ENCODE measurements at regions not wholly inside any gene's neighbourhood (a gene's known extent, or its start where the extent isn't known, plus 50 kb on each side); places are given as distances from the start of the nearest gene placed in this dataset.

DNA sequence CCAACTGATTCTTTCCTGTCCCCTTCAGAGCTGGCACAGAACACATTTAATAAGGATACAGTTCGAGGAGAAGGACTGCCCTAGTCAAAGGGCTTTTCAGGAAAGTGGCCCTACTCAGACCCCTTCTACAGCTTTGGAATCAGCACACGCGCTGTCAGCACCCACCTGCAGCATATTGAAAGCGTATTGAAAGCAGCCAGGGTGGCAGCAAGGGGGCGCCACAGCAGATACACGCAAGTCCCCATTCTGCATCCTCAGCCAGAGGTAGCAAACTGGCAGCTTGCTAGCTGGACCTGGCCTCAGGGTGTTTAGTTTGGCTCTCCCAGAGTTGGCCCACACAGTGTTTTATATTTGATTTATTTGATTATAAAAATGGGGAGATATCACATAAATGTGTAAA lies 101.0 kb upstream of the NT5C1B start:
- H3K9me3 ChIP-seq (ENCODE audit: control insufficient read depth in 5 of 5, low read length in 5 of 5) = no peaks in the 10 kb centered on the region
- H3K27ac ChIP-seq (ENCODE audit: low read depth, low read length) = no peak overlapping the region
- no peaks in the 10 kb centered on the region for H3K36me3 ChIP-seq (ENCODE audit: control insufficient read depth in 5 of 5, insufficient read depth in 5 of 5, low read length in 5 of 5)
- H3K4me1 ChIP-seq (ENCODE audit: control insufficient read depth in 5 of 5, insufficient read depth in 5 of 5, low read length in 5 of 5) = no peaks in the 10 kb centered on the region
- H3K4me3 ChIP-seq (ENCODE audit: low read depth in 1 of 5, low read length in 5 of 5) = no peak overlapping the region
- H3K27me3 ChIP-seq (ENCODE audit: control insufficient read depth in 5 of 5, insufficient read depth in 4 of 5, low read length in 5 of 5) = no peaks in the 10 kb centered on the region
- H3K9ac ChIP-seq (ENCODE audit: low read length in 5 of 5) = no peak overlapping the region

DNA sequence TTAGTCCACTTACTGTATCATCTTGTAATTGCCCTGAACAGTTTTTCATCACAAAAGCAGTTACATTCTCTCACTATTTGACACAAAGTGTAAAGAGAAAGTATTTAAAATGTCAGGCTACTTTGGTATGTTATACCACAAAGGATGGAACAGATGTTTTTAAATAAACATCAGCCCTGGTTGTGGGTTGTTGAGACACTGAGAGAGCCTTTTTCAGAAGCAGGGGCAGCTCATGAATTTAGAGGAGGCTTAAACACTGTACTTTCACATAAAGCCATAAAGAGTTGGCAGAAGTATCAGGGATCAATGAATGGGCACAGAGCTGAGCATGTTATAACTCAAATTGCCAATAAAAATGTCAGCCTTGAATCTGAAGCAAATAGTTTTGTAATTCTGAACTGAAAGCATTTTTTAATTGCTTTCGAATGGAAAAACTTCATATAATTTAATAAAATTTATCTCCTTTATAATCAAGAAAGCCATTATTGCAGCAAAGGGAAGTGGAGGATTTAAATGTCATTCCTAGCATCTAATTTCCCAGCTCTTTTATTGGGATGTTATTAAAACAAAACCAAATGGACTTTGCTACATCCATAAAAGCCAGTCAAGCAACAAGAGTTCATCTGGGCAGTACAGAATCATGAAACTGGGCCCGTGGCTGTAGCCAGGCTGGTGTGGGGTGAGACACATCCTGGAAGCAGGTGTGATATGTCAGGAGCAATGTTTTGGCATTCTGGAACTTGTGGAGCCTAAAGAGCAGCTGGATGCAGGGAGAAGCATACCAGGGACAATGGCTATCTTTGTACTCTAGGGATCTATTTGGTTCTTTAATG lies 95.1 kb upstream of the NT5C1B start:
- no peaks in the 10 kb centered on the region for H3K4me1 ChIP-seq (ENCODE audit: control insufficient read depth in 5 of 5, insufficient read depth in 5 of 5, low read length in 5 of 5)
- no peaks in the 10 kb centered on the region for H3K36me3 ChIP-seq (ENCODE audit: control insufficient read depth in 5 of 5, insufficient read depth in 5 of 5, low read length in 5 of 5)
- H3K9ac ChIP-seq (ENCODE audit: low read length in 5 of 5) = no peak overlapping the region
- H3K27me3 ChIP-seq (ENCODE audit: control insufficient read depth in 5 of 5, insufficient read depth in 4 of 5, low read length in 5 of 5) = no peaks in the 10 kb centered on the region
- no peak overlapping the region for H3K4me3 ChIP-seq (ENCODE audit: low read depth in 1 of 5, low read length in 5 of 5)
- H3K9me3 ChIP-seq (ENCODE audit: control insufficient read depth in 5 of 5, low read length in 5 of 5) = no peaks in the 10 kb centered on the region
- no peak overlapping the region for H3K27ac ChIP-seq (ENCODE audit: low read depth, low read length)

DNA sequence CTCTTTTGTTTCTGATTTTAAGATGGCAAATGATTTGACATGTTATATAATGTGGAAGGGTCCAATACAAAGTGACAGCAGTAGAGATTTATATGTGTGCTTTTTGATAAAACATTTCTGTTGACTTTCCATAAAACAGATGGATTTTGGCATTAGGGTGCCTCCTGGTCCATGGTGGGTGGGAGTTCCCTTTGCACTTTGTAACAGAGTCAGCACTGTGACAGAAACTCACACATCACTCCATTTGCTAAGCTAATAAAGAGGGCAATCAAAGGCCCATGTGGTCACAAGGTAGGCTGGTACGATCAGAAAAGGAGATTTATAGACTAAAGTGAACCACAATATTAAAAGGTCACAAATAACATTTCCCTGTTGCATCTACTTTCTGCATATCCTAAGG lies 93.3 kb upstream of the NT5C1B start:
- Histone ChIP-seq H3K4me3 (ENCODE audit: low read depth in 1 of 5, low read length in 5 of 5) (no peak overlapping the region), H3K9me3 (ENCODE audit: control insufficient read depth in 5 of 5, low read length in 5 of 5) (no peaks in the 10 kb centered on the region), H3K4me1 (ENCODE audit: control insufficient read depth in 5 of 5, insufficient read depth in 5 of 5, low read length in 5 of 5) (no peaks in the 10 kb centered on the region), H3K27ac (ENCODE audit: low read depth, low read length) (no peak overlapping the region), H3K36me3 (ENCODE audit: control insufficient read depth in 5 of 5, insufficient read depth in 5 of 5, low read length in 5 of 5) (no peaks in the 10 kb centered on the region), H3K9ac (ENCODE audit: low read length in 5 of 5) (no peak overlapping the region), H3K27me3 (ENCODE audit: control insufficient read depth in 5 of 5, insufficient read depth in 4 of 5, low read length in 5 of 5) (no peaks in the 10 kb centered on the region)

DNA sequence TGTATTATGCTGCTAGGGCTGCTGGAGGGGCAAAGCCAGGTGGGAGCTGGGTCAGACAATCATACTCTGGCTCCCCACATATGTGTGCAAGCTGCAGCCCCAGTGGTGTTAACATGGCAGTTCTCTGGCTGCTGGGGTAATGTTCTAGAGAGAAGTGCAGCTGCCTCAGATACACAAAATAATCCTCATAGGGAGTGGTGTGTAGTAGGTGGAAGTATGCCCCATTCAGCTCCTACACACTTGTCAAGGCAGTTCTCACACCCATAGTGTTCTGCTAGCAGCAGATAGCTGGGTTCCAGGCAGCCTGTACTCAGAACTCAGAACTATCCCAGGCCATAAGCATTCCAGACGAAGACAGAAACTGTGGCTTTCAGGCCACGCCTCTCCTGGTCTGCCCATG lies 87.9 kb upstream of the NT5C1B start:
- H3K27ac ChIP-seq (ENCODE audit: low read depth, low read length) = no peak overlapping the region
- no peaks in the 10 kb centered on the region for H3K4me1 ChIP-seq (ENCODE audit: control insufficient read depth in 5 of 5, insufficient read depth in 5 of 5, low read length in 5 of 5)
- no peaks in the 10 kb centered on the region for H3K27me3 ChIP-seq (ENCODE audit: control insufficient read depth in 5 of 5, insufficient read depth in 4 of 5, low read length in 5 of 5)
- H3K36me3 ChIP-seq (ENCODE audit: control insufficient read depth in 5 of 5, insufficient read depth in 5 of 5, low read length in 5 of 5) = no peaks in the 10 kb centered on the region
- H3K9ac ChIP-seq (ENCODE audit: low read length in 5 of 5) = no peak overlapping the region
- no peak overlapping the region for H3K4me3 ChIP-seq (ENCODE audit: low read depth in 1 of 5, low read length in 5 of 5)
- peaks cover 2 to 9% (median 7%) of the 10 kb centered on the region in 5 donors for H3K9me3 ChIP-seq (ENCODE audit: control insufficient read depth in 5 of 5, low read length in 5 of 5)

DNA sequence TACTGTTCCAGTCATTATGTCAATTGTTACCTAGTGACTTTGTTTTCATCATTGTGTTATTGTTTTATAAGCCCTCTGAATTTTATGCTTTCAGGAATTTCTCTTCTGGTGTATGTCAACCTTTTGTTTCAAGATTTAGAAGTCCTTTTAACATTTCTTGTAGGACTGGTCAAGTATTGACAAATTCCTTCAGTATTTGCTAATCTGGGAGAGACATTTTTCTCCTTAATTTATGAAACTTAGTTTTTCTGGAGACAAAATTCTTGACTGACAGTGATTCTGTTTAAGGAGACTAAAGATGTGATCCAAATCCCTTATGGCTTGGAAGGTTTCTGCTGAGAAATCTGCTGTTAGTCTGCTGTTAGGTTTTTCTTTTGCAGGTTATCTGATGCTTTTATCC lies 84.9 kb upstream of the NT5C1B start:
- H3K36me3 ChIP-seq (ENCODE audit: control insufficient read depth in 5 of 5, insufficient read depth in 5 of 5, low read length in 5 of 5) = no peaks in the 10 kb centered on the region
- H3K9me3 ChIP-seq (ENCODE audit: control insufficient read depth in 5 of 5, low read length in 5 of 5) = peaks cover 2 to 9% (median 7%) of the 10 kb centered on the region in 5 donors
- no peaks in the 10 kb centered on the region for H3K4me1 ChIP-seq (ENCODE audit: control insufficient read depth in 5 of 5, insufficient read depth in 5 of 5, low read length in 5 of 5)
- H3K27ac ChIP-seq (ENCODE audit: low read depth, low read length) = no peak overlapping the region
- H3K9ac ChIP-seq (ENCODE audit: low read length in 5 of 5) = no peak overlapping the region
- H3K27me3 ChIP-seq (ENCODE audit: control insufficient read depth in 5 of 5, insufficient read depth in 4 of 5, low read length in 5 of 5) = no peaks in the 10 kb centered on the region
- no peak overlapping the region for H3K4me3 ChIP-seq (ENCODE audit: low read depth in 1 of 5, low read length in 5 of 5)

DNA sequence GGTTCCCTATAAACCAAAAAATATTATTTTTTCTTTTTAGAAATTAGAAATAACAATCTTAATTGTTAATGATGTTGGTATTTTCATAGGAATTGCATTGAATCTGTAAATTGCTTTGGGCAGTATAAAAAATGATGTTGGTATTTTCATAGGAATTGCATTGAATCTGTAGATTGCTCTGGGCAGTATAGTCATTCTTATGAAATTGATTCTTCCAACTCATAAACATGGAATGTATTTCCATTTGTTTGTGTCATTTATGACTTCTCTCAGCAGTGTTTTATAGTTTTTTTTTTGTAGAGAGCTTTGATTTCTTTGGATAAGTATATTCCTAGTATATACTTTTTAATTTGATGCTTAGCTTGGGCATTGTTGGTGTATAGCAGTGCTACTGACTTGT lies 82.0 kb upstream of the NT5C1B start:
- peaks cover 2 to 9% (median 7%) of the 10 kb centered on the region in 5 donors for H3K9me3 ChIP-seq (ENCODE audit: control insufficient read depth in 5 of 5, low read length in 5 of 5)
- no peaks in the 10 kb centered on the region for H3K27me3 ChIP-seq (ENCODE audit: control insufficient read depth in 5 of 5, insufficient read depth in 4 of 5, low read length in 5 of 5)
- no peak overlapping the region for H3K9ac ChIP-seq (ENCODE audit: low read length in 5 of 5)
- no peaks in the 10 kb centered on the region for H3K36me3 ChIP-seq (ENCODE audit: control insufficient read depth in 5 of 5, insufficient read depth in 5 of 5, low read length in 5 of 5)
- no peak overlapping the region for H3K27ac ChIP-seq (ENCODE audit: low read depth, low read length)
- H3K4me3 ChIP-seq (ENCODE audit: low read depth in 1 of 5, low read length in 5 of 5) = no peak overlapping the region
- no peaks in the 10 kb centered on the region for H3K4me1 ChIP-seq (ENCODE audit: control insufficient read depth in 5 of 5, insufficient read depth in 5 of 5, low read length in 5 of 5)

DNA sequence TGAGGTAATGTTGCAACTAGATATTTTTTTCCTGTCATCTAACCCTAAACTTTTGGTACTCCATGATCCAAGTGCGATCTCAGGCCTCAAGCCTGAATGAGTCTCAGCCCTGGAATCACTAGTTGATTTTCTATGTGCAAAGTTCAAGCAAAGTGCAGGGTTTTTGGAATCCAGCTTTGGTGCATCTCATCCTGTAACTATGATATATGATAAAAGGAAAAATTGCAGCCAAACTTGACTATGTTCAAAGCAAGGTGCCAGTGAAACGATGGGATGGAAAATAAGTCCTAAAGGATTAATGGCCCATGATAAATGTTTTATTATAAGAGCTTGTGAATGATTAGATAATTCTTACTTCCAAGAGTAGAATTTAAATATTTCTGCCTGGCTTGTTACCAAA lies 78.9 kb upstream of the NT5C1B start:
- Histone ChIP-seq H3K4me1 (ENCODE audit: control insufficient read depth in 5 of 5, insufficient read depth in 5 of 5, low read length in 5 of 5) (no peaks in the 10 kb centered on the region), H3K9me3 (ENCODE audit: control insufficient read depth in 5 of 5, low read length in 5 of 5) (no peaks in the 10 kb centered on the region), H3K27me3 (ENCODE audit: control insufficient read depth in 5 of 5, insufficient read depth in 4 of 5, low read length in 5 of 5) (no peaks in the 10 kb centered on the region), H3K4me3 (ENCODE audit: low read depth in 1 of 5, low read length in 5 of 5) (no peak overlapping the region), H3K27ac (ENCODE audit: low read depth, low read length) (no peak overlapping the region), H3K36me3 (ENCODE audit: control insufficient read depth in 5 of 5, insufficient read depth in 5 of 5, low read length in 5 of 5) (no peaks in the 10 kb centered on the region), H3K9ac (ENCODE audit: low read length in 5 of 5) (no peak overlapping the region)

DNA sequence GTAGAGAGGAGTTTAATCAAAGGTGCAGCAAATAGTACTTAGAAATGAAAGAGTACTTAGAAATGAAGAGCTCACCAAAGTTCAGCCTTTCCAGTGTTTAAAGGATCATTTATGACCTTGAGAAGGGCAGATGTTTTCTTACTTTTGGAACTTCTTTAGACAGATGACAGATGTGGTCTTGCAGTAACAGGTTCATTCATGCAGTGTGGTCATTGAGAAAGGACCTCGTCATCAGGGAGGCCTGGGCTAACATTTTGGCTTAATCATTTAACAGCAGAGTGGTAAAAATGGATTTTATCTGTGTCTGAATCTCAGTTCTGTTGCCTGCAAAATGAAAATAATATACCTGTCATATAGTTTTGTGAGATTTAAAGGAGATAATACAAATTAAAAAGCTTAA lies 75.1 kb upstream of the NT5C1B start:
- Histone ChIP-seq H3K36me3 (ENCODE audit: control insufficient read depth in 5 of 5, insufficient read depth in 5 of 5, low read length in 5 of 5) (no peaks in the 10 kb centered on the region), H3K27me3 (ENCODE audit: control insufficient read depth in 5 of 5, insufficient read depth in 4 of 5, low read length in 5 of 5) (no peaks in the 10 kb centered on the region), H3K9me3 (ENCODE audit: control insufficient read depth in 5 of 5, low read length in 5 of 5) (no peaks in the 10 kb centered on the region), H3K9ac (ENCODE audit: low read length in 5 of 5) (no peak overlapping the region), H3K4me3 (ENCODE audit: low read depth in 1 of 5, low read length in 5 of 5) (no peak overlapping the region), H3K27ac (ENCODE audit: low read depth, low read length) (no peak overlapping the region), H3K4me1 (ENCODE audit: control insufficient read depth in 5 of 5, insufficient read depth in 5 of 5, low read length in 5 of 5) (no peaks in the 10 kb centered on the region)

DNA sequence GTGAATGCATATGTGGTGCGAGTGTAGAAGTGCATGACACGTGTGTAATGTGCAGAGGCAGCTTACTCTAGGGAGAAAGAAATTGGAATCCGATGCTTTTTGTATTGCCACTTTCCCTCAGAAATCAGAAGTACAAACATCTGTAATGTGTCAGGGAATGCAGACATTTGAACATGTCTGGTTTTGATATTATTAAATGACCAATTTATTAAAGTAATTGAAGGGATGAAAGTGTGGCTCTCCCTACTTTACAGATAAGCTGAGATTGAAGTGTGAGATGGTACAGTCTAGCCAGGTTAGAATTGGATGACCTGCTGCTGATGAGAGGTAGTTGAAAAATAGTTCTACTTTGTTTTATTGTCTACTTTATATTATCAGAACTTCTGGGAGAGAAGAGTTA lies 74.5 kb upstream of the NT5C1B start:
- Histone ChIP-seq H3K4me3 (ENCODE audit: low read depth in 1 of 5, low read length in 5 of 5) (no peak overlapping the region), H3K27me3 (ENCODE audit: control insufficient read depth in 5 of 5, insufficient read depth in 4 of 5, low read length in 5 of 5) (no peaks in the 10 kb centered on the region), H3K27ac (ENCODE audit: low read depth, low read length) (no peak overlapping the region), H3K9ac (ENCODE audit: low read length in 5 of 5) (no peak overlapping the region), H3K4me1 (ENCODE audit: control insufficient read depth in 5 of 5, insufficient read depth in 5 of 5, low read length in 5 of 5) (no peaks in the 10 kb centered on the region), H3K9me3 (ENCODE audit: control insufficient read depth in 5 of 5, low read length in 5 of 5) (no peaks in the 10 kb centered on the region), H3K36me3 (ENCODE audit: control insufficient read depth in 5 of 5, insufficient read depth in 5 of 5, low read length in 5 of 5) (no peaks in the 10 kb centered on the region)

DNA sequence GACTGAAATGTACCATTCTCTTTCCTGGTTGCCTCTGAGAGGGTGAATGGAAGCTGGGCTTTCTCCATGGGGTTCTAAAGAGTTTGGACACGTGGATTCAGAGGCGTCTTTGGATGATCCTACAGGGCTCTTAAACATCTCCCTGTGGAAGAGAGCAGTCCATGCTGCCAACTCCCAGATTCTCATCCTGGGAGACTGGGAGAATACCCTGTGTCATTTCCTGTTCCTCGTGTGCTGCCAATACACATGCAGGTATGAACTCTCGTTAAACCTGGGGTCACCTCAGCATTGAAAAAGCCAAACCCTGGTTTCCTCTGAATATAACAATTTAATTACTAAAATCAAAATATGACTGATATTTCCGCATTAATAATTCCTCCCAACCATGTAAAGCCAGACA lies 73.3 kb upstream of the NT5C1B start:
- no peak overlapping the region for H3K27ac ChIP-seq (ENCODE audit: low read depth, low read length)
- no peaks in the 10 kb centered on the region for H3K9me3 ChIP-seq (ENCODE audit: control insufficient read depth in 5 of 5, low read length in 5 of 5)
- no peak overlapping the region for H3K4me3 ChIP-seq (ENCODE audit: low read depth in 1 of 5, low read length in 5 of 5)
- H3K4me1 ChIP-seq (ENCODE audit: control insufficient read depth in 5 of 5, insufficient read depth in 5 of 5, low read length in 5 of 5) = no peaks in the 10 kb centered on the region
- H3K36me3 ChIP-seq (ENCODE audit: control insufficient read depth in 5 of 5, insufficient read depth in 5 of 5, low read length in 5 of 5) = no peaks in the 10 kb centered on the region
- no peak overlapping the region for H3K9ac ChIP-seq (ENCODE audit: low read length in 5 of 5)
- H3K27me3 ChIP-seq (ENCODE audit: control insufficient read depth in 5 of 5, insufficient read depth in 4 of 5, low read length in 5 of 5) = no peaks in the 10 kb centered on the region

All from subcutaneous abdominal adipose tissue (tissue), 5 donors.